Tibial artery (tissue), 4 donors: ENCODE measurements at regions not wholly inside any gene's neighbourhood (a gene's known extent, or its start where the extent isn't known, plus 50 kb on each side); places are given as distances from the start of the nearest gene placed in this dataset.
"Not testable (repeated sequence)": the region's sequence is repeated elsewhere in the genome, so short reads cannot be mapped to it uniquely, and the experiment has no call there.

Experiments
- DNase-seq, 2 donors: peaks; one replicate each; pipeline ENCODE4 v3.0.0-alpha.2; 2019
- H3K27ac ChIP-seq, 2 donors: fragments of 200-600 bp; sonication (generic) in 1 of 2; 1 replicate in 1 of 2; 2 replicates in 1 of 2; pipeline ENCODE4 v1.5.1; 2018 to 2019; ENCODE audit warnings: mild to moderate bottlenecking in 1 of 2
- H3K27me3 ChIP-seq, 2 donors: fragments of 200-600 bp; sonication (generic) in 1 of 2; one replicate each; pipeline versions ENCODE4 v1.5.1 to v1.6.0; 2016 to 2019
- H3K36me3 ChIP-seq, 3 donors: fragments of 200-600 bp; sonication (generic) in 2 of 3; one replicate each; pipeline ENCODE4 v1.5.1; 2016 to 2019; ENCODE audit warnings: mild to moderate bottlenecking in 2 of 3
- H3K4me1 ChIP-seq, 4 donors: fragments of 200-600 bp; sonication (generic) in 2 of 4; 1 replicate in 3 of 4; 2 replicates in 1 of 4; pipeline ENCODE4 v1.5.1; 2016 to 2019
- H3K4me3 ChIP-seq, 2 donors: fragments of 200-600 bp; sonication (generic) in 1 of 2; 1 replicate in 1 of 2; 2 replicates in 1 of 2; pipeline ENCODE4 v1.5.1; 2018 to 2019; ENCODE audit warnings: mild to moderate bottlenecking in 2 of 2
- H3K9me3 ChIP-seq, 3 donors: fragments of 200-600 bp; sonication (generic) in 1 of 3; one replicate each; pipeline ENCODE4 v1.5.1; 2016 to 2019
- CTCF ChIP-seq, 2 experiments: fragments of 200-600 bp in 1 of 2; fragments of 450-650 bp in 1 of 2; IDR thresholded peaks; one replicate each; pipeline ENCODE4 v1.5.1; 2017 to 2019; ENCODE audit warnings: antibody characterized with exemption in 2 of 2, mild to moderate bottlenecking in 1 of 2, moderate library complexity in 1 of 2
- intact Hi-C: fragments of 100-400 bp; cut with DNase I; formaldehyde crosslinking; loops from one replicate; pipeline ENCODE4 v1.15.0; 2023; ENCODE audit warnings: low total_unique reads

GRCh38 chr3:137150825-137151224, 193.0 kb downstream of the IL20RB start:
- Histone ChIP-seq H3K27me3 (no peaks in the 10 kb centered on the region), H3K36me3 (no peaks in the 10 kb centered on the region), H3K4me1 (no peaks in the 10 kb centered on the region), H3K27ac (no peak overlapping the region), H3K4me3 (no peak overlapping the region), H3K9me3 (no peaks in the 10 kb centered on the region)
- no peak for DNase-seq
- intact Hi-C loops: no loop called here
- TF ChIP-seq CTCF (IDR thresholded peaks at IDR 0.05): no peak

GRCh38 chr3:137153046-137153445, 195.3 kb downstream of the IL20RB start:
- H3K27ac ChIP-seq, H3K4me1 ChIP-seq, H3K4me3 ChIP-seq, intact Hi-C loops, H3K36me3 ChIP-seq, DNase-seq, H3K9me3 ChIP-seq, H3K27me3 ChIP-seq: not testable (repeated sequence)

- DNase-seq: no peak
- H3K27ac ChIP-seq: peak overlapping the region; percentile 21 to 45
- no peaks in the 10 kb centered on the region for H3K27me3 ChIP-seq
- no peak for TF ChIP-seq CTCF (IDR thresholded peaks at IDR 0.05)
- H3K36me3 ChIP-seq: no peaks in the 10 kb centered on the region
- H3K9me3 ChIP-seq: no peaks in the 10 kb centered on the region
- H3K4me3 ChIP-seq: peak overlapping the region in 1 of 2 donors; percentile 24
- peaks cover 0 to 20% (median 5%) of the 10 kb centered on the region in 4 donors for H3K4me1 ChIP-seq
- intact Hi-C loops: no loop called here
Measured at GRCh38 chr3:137163241-137163871, 205.6 kb downstream of the IL20RB start.

GRCh38 chr3:137163958-137164357, 206.2 kb downstream of the IL20RB start:
- H3K4me3 ChIP-seq: peak overlapping the region in 1 of 2 donors; percentile 24
- intact Hi-C loops: no loop called here
- no peaks in the 10 kb centered on the region for H3K36me3 ChIP-seq
- peak overlapping the region; percentile 21 to 45 for H3K27ac ChIP-seq
- peaks cover 0 to 20% (median 5%) of the 10 kb centered on the region in 4 donors for H3K4me1 ChIP-seq
- TF ChIP-seq CTCF (IDR thresholded peaks at IDR 0.05): no peak
- no peak for DNase-seq
- H3K9me3 ChIP-seq: no peaks in the 10 kb centered on the region
- H3K27me3 ChIP-seq: no peaks in the 10 kb centered on the region

GRCh38 chr3:137165117-137165806, 207.5 kb downstream of the IL20RB start:
- H3K36me3 ChIP-seq: no peaks in the 10 kb centered on the region
- H3K27ac ChIP-seq: no peak overlapping the region
- H3K9me3 ChIP-seq: no peaks in the 10 kb centered on the region
- H3K27me3 ChIP-seq: no peaks in the 10 kb centered on the region
- intact Hi-C loops: no loop called here
- DNase-seq: no peak
- H3K4me1 ChIP-seq: peaks cover 0 to 20% (median 5%) of the 10 kb centered on the region in 4 donors
- no peak overlapping the region for H3K4me3 ChIP-seq
- no peak for TF ChIP-seq CTCF (IDR thresholded peaks at IDR 0.05)

GRCh38 chr3:137171834-137172603, 214.2 kb downstream of the IL20RB start:
- no peak overlapping the region for H3K4me3 ChIP-seq
- H3K9me3 ChIP-seq: no peaks in the 10 kb centered on the region
- no peak overlapping the region for H3K27ac ChIP-seq
- DNase-seq: no peak
- TF ChIP-seq CTCF (IDR thresholded peaks at IDR 0.05): no peak
- intact Hi-C loops: no loop called here
- H3K27me3 ChIP-seq: no peaks in the 10 kb centered on the region
- H3K4me1 ChIP-seq: no peaks in the 10 kb centered on the region
- no peaks in the 10 kb centered on the region for H3K36me3 ChIP-seq
